HG02852 (cell line): ENCODE measurements at regions not wholly inside any gene's neighbourhood (a gene's known extent, or its start where the extent isn't known, plus 50 kb on each side); places are given as distances from the start of the nearest gene placed in this dataset.

Experiments
- ATAC-seq: cut with Tn5 transposase; IDR thresholded peaks from one replicate; pipeline ENCODE4 v1.9.1; 2021; ENCODE audit warnings: mild to moderate bottlenecking, moderate library complexity; ENCODE audit not compliant: unreplicated experiment

- ATAC-seq, result no peak
Measured at GRCh38 chr2:12928775-12929401, 212.2 kb downstream of the TRIB2 start.

- no peak for ATAC-seq
Measured at GRCh38 chr2:12929758-12930157, 213.0 kb downstream of the TRIB2 start.

GRCh38 chr2:12930391-12930790 is 213.7 kb downstream of the TRIB2 start:
- no peak for ATAC-seq

GRCh38 chr2:12931186-12931844 is 214.6 kb downstream of the TRIB2 start:
- no peak for ATAC-seq

GRCh38 chr2:12932192-12932591 is 215.5 kb downstream of the TRIB2 start:
- ATAC-seq, result no peak

GRCh38 chr2:12934146-12934756 is 217.5 kb downstream of the TRIB2 start:
- no peak for ATAC-seq

GRCh38 chr2:12935222-12935621 is 218.5 kb downstream of the TRIB2 start:
- ATAC-seq, result no peak

GRCh38 chr2:12935796-12936195 is 219.1 kb downstream of the TRIB2 start:
- ATAC-seq, result no peak

- no peak for ATAC-seq
Measured at GRCh38 chr2:12941203-12941602, 224.5 kb downstream of the TRIB2 start.

- ATAC-seq, result peak; percentile 14
Measured at GRCh38 chr2:12948231-12948960, 231.7 kb downstream of the TRIB2 start.

GRCh38 chr2:12948961-12949353 is 232.2 kb downstream of the TRIB2 start:
- ATAC-seq, result peak; percentile 96

- ATAC-seq, result no peak
Measured at GRCh38 chr2:12949406-12949805, 232.7 kb downstream of the TRIB2 start.

GRCh38 chr2:12950174-12950573 is 233.4 kb downstream of the TRIB2 start:
- ATAC-seq, result no peak

- no peak for ATAC-seq
Measured at GRCh38 chr2:12950957-12951656, 234.4 kb downstream of the TRIB2 start.

- ATAC-seq, result no peak
Measured at GRCh38 chr2:12951657-12951973, 234.9 kb downstream of the TRIB2 start.

GRCh38 chr2:12953596-12953995 is 236.9 kb downstream of the TRIB2 start:
- no peak for ATAC-seq

GRCh38 chr2:12955864-12956263 is 239.1 kb downstream of the TRIB2 start:
- ATAC-seq, result no peak

GRCh38 chr2:12957251-12957650 is 240.5 kb downstream of the TRIB2 start:
- no peak for ATAC-seq

GRCh38 chr2:12959935-12960334 is 243.2 kb downstream of the TRIB2 start:
- ATAC-seq, result no peak

- no peak for ATAC-seq
Measured at GRCh38 chr2:12960671-12961070, 243.9 kb downstream of the TRIB2 start.

GRCh38 chr2:12964904-12965539 is 248.3 kb downstream of the TRIB2 start:
- no peak for ATAC-seq
